Activated CD4-positive, alpha-beta T cell treated with anti-CD3 and anti-CD28 coated beads, Interleukin-2, amount 50 U/mL, for 1 hour (primary cell): ENCODE measurements at regions not wholly inside any gene's neighbourhood (a gene's known extent, or its start where the extent isn't known, plus 50 kb on each side); places are given as distances from the start of the nearest gene placed in this dataset.

ENCODE experiments used
- DNase-seq: peaks from one replicate; pipeline ENCODE4 v3.0.0-alpha.2; 2020

DNA sequence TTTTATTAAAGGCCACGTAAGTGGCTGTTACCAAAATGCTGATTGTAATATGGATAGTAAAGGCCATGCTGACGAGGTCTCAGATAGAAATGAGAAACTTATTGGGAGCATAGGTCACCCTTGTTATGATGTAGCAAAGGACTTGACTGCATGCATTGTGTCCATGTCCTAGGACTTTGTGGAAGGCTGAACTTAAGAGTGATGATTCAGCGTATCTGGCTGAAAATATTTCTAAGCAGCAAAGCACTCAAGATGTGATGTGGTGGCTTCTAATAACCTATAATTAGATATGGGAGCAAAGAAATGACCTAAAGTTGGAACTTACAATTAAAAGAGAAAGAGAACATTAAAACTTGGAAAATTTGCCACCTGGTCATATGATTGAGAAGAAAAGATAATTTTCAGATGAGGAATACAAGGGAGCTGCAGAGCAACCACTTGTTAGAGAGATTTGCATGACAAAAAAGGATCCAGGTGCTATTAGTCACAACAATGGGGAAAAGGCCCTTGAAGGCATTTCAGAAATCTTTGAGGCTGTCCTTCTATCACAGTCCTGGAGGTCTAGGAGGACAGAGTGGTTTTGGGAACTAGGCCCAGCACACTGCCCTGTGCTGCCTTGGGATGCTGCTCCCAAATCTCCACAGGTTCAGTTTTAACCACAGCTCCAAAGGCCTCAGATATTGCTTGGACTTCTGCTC, 793.7 kb upstream of the LCORL start:
- no peak for DNase-seq

DNA sequence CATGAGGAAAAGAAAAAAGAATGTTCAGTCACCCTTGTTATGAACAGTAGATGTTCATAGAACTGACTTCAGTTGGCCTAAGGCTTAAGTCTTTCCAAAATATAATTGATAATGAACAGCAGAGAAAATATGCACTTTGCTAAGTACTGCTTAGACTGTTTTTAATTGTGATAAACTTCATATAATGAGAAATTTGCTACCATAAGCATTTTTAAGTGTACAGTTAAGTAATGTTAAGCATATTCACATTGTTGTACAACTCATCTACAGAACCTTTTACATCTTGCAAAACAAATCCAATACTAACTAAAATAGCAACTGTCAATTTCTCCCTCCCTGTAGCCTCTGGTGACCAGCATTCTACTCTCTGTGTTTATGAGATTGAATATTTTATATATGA, 792.2 kb upstream of the LCORL start:
- no peak for DNase-seq

DNA sequence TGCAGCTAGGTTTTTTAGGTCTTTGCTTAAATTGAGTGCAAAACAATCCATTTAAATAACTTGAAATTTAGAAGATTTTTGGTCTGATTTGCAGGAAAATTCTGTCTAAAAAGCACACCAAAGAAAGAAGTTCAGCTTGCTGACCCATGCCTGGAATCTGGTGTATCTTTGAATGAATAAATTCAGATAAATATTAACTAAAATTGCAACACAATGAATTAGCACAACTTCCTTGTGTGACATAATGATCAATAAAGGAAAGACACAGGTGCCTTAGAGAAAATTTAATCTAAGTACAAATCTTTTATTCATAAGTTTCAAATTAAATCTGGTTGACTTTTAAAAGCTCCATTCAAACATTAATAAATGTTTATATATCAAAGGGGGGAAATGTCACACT, 791.5 kb upstream of the LCORL start:
- DNase-seq: no peak

DNA sequence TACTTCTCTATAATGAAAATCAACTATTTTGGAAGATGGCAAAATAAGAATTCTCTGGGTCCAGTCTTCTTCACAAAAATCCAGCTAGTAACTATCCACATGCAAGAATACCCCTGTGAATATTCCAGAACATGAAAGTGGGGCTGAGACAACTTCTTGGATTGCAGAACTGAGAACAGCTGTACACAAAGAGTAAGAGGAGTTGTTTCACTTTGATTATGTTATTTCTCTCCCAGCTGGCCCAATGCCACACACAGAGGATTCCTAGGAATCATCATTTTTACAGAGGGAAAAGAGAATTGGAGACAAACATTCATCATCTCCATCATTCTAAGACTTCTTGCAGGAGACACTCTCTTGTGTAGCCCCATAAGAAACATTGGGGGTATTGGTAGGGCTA, 782.2 kb upstream of the LCORL start:
- no peak for DNase-seq

DNA sequence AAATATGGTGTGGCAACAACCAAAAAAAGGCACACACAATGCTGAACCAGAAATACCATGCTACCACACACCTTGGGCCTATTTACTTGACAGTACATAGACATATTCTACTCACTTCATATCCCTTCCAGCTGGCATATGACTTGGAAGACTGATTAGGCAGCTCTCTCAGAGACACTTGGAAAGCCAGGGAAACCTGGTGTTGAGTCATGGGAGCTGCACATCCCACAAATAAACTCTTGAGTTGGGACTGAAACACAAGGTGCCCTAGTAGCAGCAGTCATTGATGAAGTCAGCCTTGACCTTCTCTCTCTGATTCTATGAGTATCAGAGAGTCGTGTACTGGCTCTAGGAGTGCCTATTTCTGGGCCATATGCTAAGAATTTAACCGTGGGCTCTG, 776.6 kb upstream of the LCORL start:
- DNase-seq: no peak

DNA sequence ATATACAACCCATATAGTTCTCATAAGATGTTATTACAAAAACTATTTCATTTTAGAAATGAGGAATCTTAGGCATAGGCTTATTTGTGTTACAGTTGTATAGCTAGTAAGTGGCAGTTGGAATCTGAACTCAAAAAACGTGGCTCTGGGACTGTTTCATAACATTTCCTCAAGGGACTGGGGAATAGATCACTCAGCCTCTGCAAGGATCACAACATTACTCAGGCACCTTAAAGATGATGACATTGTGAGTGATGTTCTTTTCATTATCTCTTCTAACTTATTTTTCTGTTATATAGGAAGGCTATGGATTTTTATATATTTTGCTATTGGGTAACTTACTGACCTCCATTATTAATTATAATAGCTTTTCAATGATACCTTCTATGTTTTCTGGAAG, 774.2 kb upstream of the LCORL start:
- DNase-seq: no peak

DNA sequence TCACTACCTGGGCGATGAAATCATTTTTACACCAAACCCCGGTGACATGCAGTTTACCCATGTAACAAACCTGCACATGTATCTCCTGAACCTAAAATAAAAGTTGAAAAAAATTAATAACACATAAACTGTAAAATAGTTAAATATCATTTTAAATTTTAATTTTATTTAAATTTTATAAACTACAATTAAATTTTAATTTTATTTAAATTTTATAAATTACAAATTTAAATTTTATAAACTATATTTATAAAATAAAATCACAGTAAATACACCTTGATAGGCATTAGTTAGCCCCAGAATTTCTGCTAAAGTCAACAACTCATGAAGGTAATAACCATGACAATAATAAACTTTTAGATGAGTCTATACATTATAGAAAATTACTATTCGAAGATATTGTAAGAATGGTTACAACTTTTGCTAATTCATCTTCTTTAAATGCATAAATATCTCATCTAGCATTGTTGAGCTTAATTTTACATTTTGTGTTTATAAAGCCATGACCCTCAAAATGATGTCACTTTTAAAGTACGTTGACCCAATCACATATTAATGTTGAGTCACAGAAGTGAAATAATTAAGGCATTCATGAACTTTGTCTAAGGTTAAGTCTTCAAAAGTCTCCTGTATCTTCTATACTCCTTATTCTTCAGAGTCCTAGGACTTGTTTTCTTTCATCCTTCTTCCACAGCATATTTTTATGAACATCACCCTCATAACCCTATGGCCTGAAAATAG, 755.8 kb upstream of the LCORL start:
- DNase-seq: no peak

DNA sequence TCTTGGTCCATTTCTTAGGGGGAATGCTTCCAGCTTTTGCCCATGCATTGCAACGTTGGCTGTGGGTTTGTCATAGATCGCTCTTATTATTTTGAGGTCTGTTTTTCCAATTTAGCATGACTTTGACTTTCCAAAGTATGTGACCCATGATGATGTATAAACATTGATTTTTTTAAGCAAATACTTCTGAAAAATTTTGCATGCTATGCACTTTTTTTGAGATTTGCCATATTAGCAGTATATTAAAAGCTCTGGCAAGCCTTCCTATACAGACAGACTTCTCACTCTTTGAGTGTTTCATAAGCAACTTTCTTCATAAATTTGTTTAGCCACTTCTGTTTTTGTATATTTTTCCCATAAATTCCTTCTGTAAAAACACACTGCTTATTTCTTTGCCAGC, 746.4 kb upstream of the LCORL start:
- no peak for DNase-seq

DNA sequence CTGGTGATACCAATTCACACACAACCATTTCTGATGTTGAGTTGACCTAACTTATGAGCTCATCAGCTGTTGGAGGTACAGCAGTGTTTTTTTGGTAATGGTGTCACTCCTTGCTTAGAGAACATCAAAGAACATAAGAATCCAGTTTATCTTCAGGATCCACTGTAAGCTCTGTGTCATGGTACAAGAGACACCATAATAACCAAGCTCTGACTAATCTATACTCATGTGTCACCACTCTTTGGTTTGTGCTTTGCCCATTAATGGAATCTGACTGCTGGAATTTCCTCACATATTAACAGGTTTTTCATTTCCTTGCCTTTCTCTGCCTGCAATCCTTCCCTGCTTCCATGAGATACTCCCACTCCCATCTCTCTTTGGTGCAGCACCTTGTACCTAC, 735.1 kb upstream of the LCORL start:
- DNase-seq: no peak

DNA sequence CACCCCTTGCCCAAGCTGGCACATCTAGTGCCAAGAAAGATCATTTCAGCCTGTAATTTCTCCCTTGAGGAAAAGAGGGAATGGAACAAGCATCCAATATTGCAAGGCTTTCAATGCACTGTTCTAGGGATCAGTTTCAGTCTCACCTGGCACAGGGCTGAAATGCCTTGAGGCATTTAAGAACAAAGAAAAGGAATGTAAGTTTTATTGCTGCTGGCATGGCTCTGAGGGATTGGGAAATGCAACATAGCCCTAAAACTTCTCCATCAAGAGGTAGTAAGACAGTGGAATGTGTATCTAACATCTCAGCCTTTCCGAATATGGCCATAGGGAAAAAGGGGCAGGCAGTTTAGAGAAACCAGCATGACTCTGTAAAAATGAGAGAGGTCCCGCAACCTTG, 732.6 kb upstream of the LCORL start:
- no peak for DNase-seq

DNA sequence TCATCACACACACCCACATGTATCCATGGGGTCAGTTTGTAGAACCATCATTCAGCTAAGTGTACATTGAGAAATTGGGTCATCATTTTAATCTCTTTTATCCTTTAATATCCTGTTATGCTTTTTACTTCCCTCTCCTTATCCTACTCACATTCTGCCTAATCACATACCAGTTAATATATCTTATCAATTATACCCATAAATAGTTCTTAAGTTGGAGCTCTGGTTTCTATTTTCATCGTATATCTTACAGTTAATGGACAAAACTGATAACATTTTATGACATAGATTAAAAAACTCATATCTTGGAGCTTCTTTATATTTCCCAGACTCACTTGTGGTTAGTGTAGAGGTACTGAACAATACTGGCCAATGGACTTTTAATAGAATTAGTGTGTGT, 729.5 kb upstream of the LCORL start:
- no peak for DNase-seq

DNA sequence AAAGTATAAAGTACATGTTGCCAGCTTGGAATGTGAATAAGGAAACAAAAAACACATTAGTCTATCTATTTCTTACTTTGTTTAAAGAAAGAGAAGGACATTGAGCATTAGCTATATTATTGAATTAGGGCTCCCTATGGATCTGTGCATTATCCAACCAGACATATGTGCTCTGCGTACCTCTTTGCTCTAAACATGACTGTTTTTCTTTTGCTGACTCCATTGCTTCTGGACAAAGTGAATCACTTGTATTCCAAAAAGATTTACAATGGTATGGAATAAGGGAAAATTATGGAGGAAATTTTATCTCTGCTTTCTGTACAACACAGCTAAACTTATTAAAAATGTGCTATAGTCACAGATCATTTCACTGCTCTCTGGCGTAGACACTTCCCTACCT, 727.8 kb upstream of the LCORL start:
- no peak for DNase-seq

DNA sequence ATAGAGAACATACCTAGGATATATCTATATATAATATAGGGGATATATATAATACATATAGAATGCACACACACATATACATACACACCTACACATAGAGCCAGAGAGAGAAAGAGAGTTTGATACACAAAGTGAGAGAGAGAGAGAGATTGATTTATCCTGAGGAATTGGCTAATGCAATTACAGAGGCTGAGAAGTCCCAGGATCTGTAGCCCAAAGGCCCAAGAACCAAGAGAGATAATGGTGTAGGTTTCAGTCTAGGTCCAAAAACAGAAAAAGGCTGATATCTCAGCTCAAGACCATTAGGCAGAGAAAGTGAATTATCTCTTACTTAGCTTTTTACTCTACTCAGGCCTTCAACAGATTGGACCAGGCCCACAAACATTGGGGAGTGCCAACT, 715.0 kb upstream of the LCORL start:
- DNase-seq: no peak

DNA sequence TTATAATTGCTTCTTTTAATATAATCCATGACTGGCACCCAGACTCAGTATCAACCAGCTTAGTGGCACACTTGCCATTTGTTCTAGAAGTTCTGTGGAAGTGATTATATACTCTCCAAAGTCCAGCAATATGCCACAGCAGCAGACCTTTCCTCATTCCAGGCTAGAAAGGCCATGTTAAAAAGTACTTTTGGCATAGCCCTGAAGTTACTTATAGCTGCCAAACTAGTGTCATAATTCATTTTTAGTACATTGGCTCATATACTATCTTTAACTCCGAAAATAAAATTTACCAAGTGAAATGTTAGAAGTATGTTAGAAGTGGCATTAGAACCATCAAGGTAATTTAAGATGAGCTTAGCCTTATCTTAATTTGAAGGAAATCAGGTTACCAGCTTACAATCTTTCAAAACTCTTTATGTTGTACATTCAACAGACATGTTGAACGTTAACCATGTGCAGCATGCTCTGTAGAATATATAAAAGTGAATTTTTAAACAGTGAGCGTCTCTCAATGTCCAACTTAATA, 714.2 kb upstream of the LCORL start:
- no peak for DNase-seq

DNA sequence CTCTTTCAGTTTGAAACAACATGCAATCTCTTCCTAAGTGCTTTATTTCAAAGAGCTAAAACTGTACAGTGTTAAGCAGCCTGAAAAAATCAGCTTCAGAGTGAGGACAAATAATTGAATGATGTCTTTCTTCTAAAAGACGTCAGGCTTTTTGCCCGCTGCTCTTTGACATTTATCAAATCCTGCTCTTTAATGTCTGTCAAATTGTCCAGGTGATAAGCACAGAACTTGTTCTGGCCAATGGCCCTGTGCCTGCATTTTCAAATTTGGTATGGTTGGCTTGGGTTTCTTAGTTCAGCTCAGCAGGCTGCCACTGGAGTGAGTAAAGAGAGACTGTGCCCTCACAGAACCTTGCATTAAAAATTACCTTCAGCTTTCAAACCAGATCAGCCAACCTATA, 712.9 kb upstream of the LCORL start:
- no peak for DNase-seq

DNA sequence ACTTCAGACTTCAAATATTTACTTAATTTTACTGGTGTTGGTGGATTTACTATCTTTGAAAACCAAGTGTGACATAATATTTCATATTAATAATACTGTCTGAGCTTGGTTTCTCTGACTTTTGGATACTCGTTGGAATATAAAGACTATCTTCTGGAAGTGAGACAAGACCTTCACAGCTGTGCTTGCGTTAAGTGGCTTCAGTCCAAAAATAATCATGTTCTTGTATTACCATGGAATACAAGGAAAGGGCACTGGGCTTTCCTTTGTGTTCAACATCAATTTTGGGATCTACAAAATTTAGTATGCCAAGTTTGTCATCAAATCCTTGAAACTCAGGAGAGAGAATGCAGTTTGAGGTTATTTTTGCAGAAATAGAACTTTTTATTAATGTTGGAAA, 712.4 kb upstream of the LCORL start:
- DNase-seq: no peak

DNA sequence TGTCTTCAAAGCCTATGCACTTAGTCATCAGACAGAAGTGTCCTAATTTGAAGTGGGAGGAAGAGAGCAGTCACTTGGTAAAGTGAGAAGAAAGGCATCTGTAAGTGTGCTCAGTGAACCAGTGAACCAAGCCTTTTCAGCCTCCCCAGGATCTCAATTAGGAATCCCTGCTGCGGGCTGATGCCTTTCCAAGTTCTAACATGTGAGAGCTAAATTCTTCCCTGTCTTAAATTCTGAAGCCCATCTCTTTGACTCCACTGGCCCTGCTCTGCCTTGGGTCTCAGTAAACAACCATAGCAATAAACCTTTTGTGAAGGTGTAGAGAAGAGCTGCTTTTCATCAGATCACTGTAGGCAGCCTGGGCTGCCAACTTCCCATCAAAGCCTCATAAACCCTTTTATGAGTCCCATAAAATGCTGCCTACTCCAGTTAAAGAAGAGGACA, 701.2 kb upstream of the LCORL start:
- DNase-seq: no peak

DNA sequence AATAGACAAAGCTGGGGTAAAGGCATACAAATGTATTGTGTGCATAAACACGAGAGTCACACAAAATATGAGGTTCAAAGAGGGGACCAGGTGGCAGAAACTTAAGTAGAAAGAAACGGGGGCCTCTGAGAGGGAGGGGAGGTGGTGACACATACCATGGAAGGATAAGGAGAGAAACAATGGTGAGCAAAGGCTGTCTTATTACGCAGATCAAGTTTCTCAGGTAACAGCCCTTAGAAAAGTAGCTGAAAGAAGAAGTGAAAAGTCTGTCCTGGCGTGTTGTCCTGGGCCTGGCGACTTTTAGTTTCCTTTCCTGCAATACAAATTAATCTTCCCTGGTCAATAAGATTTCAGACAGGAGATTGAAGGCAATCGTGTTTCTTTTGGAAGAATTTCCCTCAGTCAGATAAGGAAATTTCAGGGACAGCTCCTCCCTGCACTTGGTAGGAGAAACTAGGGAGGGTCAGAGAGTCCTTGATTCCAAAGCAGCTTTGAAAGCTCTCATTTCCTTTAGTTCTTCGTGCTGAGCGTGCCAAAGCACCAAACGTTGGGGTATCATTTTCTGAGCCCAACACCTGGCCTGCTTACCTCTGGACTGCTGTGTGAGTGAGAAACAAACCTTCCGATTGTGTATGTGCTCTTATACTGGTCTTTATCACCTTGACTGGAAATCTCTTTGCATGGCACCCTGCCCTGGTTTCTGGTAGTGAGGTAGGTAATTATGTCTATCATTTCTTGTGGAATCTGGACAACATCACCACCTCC, 676.7 kb upstream of the LCORL start:
- no peak for DNase-seq

DNA sequence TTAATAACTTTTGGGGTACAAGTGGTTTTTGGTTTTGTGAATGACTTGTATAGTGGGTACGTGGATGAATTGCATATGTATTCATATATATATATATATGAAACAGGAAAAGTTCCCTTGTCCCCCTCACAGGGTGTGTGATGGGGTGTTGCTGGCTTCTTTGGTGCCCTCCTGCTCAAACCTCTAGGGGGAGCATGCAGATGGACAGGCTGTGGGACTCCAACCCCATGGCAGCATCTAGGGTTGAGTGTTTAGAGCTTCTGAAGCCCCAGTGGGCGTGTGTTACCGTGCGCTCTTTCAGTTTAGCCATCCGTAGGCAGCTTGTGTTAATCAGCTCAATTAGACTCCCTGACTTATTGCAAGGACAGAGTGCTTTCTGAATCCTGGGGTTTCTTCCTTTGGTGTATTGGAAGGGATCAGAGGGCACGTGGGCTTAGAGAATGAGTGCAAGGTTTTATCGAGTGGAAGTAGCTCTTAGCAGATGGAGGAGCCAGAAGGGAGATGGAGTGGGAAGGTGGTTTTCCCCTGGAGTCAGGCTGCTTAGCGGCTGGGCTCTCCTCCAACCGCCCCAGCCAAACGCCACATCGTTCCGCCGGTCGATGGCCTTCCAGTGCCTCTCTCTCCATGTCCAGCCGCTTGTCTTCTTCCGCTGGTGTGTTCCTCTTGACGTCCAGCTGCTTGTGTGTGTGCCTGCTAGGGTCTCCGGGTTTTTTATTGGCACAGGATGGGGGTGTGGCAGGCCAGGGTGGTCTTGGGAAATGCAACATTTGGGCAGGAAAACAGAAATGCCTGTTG, 674.4 kb upstream of the LCORL start:
- DNase-seq: no peak

DNA sequence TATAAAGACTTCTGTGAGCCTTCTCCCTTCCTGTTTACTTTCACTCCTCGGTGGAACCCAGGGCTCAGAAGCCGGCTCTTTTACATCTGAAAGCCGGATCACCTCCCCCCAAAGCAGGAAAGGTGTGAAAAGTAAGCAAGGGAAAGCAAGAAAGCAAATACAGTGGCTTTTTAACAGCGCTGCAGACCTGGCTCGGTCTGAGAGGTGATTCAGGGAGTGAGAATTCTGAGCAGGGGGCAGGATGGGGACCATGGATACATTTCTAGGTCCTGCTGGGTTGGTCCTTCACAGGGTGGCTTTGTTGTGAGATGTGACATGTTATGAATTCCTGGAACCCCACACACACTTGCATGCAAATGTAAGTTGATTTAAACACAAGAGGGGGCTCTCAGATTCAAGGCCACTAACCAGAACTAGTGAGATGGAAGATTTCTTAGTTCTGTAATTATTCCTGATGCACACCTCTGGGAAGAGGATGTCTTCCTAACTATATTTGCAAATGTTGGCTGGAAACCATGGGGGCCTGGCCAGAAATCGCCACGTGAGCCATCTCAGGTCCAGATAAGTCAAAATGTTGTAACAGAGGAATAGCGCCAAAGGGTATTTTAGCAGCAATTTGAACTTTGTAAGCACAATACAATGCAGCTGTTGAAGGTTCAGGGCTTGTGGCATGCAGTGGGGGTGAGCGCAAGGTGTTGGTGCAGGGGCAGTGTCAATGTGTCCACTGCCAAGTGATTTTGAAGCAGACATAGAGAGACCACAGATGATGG, 670.1 kb upstream of the LCORL start:
- no peak for DNase-seq

DNA sequence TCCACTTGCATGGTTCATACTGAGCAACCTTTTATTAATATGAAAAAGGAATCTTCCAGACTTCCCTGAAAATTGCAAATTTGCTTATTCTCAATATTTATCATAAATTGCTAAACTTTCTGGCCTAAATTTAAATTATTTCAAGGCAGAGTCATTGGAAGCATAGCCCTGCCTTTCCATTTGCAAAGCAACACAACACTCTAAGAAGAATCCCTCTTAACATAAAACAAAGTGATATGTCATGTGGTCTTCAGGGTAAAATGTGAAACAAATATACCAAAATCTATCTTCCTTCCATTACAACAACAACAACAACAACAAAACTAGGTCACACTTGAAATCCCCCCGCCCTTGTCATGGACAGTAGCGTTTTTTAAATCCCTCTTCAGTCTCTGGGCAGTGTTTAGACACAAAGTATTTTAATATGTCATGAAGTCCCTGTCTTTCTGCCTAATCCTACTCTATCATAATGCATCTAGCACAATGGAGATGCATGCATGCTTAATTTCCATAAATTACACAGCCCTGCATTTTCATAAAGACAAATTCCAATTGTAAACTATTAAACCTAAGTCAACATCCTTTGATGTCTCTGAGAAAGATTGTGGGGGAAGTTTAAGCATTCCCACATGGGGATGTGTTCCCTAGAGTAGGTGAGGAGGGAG, 668.9 kb upstream of the LCORL start:
- DNase-seq: no peak
